K562 (cell line): ENCODE measurements at regions not wholly inside any gene's neighbourhood (a gene's known extent, or its start where the extent isn't known, plus 50 kb on each side); places are given as distances from the start of the nearest gene placed in this dataset.
A peak's percentile ranks its signal among the peaks of the same experiment; 100 is the strongest.

Experiments
- CSDE1 ChIP-seq, 2 experiments: fragments of 450-650 bp; IDR thresholded peaks; 2 replicates each; pipeline ENCODE4 v1.6.1; 2016; ENCODE audit warnings: mild to moderate bottlenecking in 1 of 2
- DPF2 ChIP-seq: fragments of 450-650 bp; IDR thresholded peaks from 2 replicates; pipeline ENCODE4 v1.6.1; 2016
- HNRNPUL1 ChIP-seq: fragments of 200-400 bp; formaldehyde crosslinking; IDR thresholded peaks from 2 replicates; pipeline ENCODE4 v1.6.1; 2017; ENCODE audit warnings: low read length
- JUN ChIP-seq, 2 experiments: sonication (generic) in 1 of 2; formaldehyde crosslinking in 1 of 2; IDR thresholded peaks; 2 replicates each; pipeline versions ENCODE4 v1.6.1 to v1.8.0; 2012 to 2022; ENCODE audit warnings: borderline replicate concordance in 2 of 2, mild to moderate bottlenecking in 2 of 2, improper control_type of control experiment in 1 of 2, low read depth in 1 of 2, low read length in 1 of 2, missing genetic modification reagents in 1 of 2
- MTA3 ChIP-seq: fragments of 450-650 bp; formaldehyde crosslinking; IDR thresholded peaks from 2 replicates; pipeline ENCODE4 v1.6.1; 2017; ENCODE audit warnings: mild to moderate bottlenecking, borderline replicate concordance
- RHOXF2B ChIP-seq: fragments of 250-450 bp; sonication (Bioruptor Pico); conservative IDR thresholded peaks from 2 replicates; pipeline ENCODE4 v1.5.1; 2021
- SMAD2 ChIP-seq: fragments of 150-350 bp; IDR thresholded peaks from 2 replicates; pipeline ENCODE4 v1.6.1; 2014; ENCODE audit warnings: low read depth, mild to moderate bottlenecking, low read length
- SP1 ChIP-seq: sonication (generic); formaldehyde crosslinking; IDR thresholded peaks from 2 replicates; pipeline ENCODE4 v1.8.1; 2022; ENCODE audit warnings: mild to moderate bottlenecking, missing genetic modification reagents
- SREBF2 ChIP-seq: sonication (generic); formaldehyde crosslinking; IDR thresholded peaks from 2 replicates; pipeline ENCODE4 v1.4.0; 2020; ENCODE audit warnings: mild to moderate bottlenecking, missing genetic modification reagents
- STAG1 ChIP-seq: sonication (generic); formaldehyde crosslinking; IDR thresholded peaks from 2 replicates; pipeline ENCODE4 v1.5.0; 2020; ENCODE audit warnings: missing genetic modification reagents, borderline replicate concordance
- STAT5A ChIP-seq: IDR thresholded peaks from 2 replicates; pipeline ENCODE4 v1.6.1; 2012; ENCODE audit warnings: low read length, inconsistent platforms, borderline replicate concordance
- TAF15 ChIP-seq: fragments of 200-400 bp; formaldehyde crosslinking; IDR thresholded peaks from 2 replicates; pipeline ENCODE4 v1.6.1; 2017; ENCODE audit warnings: mild to moderate bottlenecking, low read depth, low read length, moderate library complexity
- TF ChIP-seq, protein P1 (sequence below), 2 experiments: fragments of 450-650 bp; formaldehyde crosslinking in 1 of 2; IDR thresholded peaks; 2 replicates each; pipeline versions ENCODE4 v1.4.0 to v1.6.1; 2014 to 2020; ENCODE audit warnings: mild to moderate bottlenecking in 2 of 2, borderline replicate concordance in 1 of 2, low read depth in 1 of 2
- TF ChIP-seq, protein P2 (sequence below): fragments of 450-650 bp; IDR thresholded peaks from 2 replicates; pipeline ENCODE4 v1.6.1; 2014; ENCODE audit warnings: low read depth, mild to moderate bottlenecking, moderate library complexity, borderline replicate concordance
- TF ChIP-seq, protein P3 (sequence below): fragments of 450-650 bp; IDR thresholded peaks from 2 replicates; pipeline ENCODE4 v1.6.1; 2016

DNA sequence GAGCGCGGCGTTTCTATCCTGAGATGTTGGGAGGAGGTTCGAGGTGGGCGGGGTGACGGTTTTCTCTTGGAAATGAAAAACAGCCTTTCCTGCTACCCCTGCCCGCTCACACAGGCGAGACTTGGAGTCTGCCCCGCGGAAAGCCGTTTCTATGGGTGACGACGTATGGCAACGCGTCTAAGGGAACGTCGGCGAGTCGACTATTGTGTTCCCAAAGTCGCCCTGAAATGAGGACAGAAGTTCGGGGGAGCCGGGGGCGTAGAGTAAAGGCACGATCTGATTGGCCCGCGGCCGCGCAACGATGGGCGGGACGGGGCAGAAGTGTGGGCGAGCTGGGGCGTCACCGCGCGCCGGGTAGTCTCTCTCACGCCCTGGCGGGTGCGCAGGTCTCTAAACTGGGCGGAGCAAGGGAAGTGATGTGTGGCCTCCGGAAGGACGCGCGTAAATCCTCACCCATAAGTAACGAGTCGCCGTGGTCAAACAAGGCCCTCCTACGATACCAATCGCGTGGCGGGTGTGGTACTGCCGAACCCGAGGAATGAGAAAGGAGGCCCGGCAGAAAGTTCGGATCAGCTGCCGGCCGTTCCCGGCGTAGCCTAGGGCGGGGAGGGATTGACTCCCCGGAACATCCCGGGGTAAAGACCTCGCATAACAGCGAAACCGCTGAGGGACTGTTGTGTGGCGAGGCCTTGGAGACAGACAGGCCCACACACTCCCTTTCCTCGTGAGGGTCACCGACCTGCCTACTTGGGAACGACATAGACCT is 89.6 kb downstream of the FAM161A start (continued):
- TF ChIP-seq, protein P1, sequence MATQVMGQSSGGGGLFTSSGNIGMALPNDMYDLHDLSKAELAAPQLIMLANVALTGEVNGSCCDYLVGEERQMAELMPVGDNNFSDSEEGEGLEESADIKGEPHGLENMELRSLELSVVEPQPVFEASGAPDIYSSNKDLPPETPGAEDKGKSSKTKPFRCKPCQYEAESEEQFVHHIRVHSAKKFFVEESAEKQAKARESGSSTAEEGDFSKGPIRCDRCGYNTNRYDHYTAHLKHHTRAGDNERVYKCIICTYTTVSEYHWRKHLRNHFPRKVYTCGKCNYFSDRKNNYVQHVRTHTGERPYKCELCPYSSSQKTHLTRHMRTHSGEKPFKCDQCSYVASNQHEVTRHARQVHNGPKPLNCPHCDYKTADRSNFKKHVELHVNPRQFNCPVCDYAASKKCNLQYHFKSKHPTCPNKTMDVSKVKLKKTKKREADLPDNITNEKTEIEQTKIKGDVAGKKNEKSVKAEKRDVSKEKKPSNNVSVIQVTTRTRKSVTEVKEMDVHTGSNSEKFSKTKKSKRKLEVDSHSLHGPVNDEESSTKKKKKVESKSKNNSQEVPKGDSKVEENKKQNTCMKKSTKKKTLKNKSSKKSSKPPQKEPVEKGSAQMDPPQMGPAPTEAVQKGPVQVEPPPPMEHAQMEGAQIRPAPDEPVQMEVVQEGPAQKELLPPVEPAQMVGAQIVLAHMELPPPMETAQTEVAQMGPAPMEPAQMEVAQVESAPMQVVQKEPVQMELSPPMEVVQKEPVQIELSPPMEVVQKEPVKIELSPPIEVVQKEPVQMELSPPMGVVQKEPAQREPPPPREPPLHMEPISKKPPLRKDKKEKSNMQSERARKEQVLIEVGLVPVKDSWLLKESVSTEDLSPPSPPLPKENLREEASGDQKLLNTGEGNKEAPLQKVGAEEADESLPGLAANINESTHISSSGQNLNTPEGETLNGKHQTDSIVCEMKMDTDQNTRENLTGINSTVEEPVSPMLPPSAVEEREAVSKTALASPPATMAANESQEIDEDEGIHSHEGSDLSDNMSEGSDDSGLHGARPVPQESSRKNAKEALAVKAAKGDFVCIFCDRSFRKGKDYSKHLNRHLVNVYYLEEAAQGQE (IDR thresholded peaks at IDR 0.05; ENCODE audit: borderline replicate concordance) = no peak
- TF ChIP-seq, protein P1 (CRISPR knock-in tag; IDR thresholded peaks at IDR 0.05; ENCODE audit: low read depth) = peak; percentile 30; the same call in 1 of the 2 replicates
- TF ChIP-seq SMAD2 (no peak), TAF15 (no peak), RHOXF2B (CRISPR knock-in tag) (no peak), SP1 (CRISPR knock-in tag) (peak; percentile 92), SREBF2 (CRISPR knock-in tag) (no peak), MTA3 (peak; percentile 75; the same call in 1 of the 2 replicates), CSDE1 (IDR thresholded peaks at IDR 0.05) (peak in 1 of 2 experiments; percentile 82; a peak in 2 of 4 replicates), DPF2 (no peak; the same call in 1 of the 2 replicates), STAT5A (no peak), STAG1 (no peak), JUN (IDR thresholded peaks at IDR 0.05; ENCODE audit: borderline replicate concordance, low read depth, low read length) (no peak), JUN (CRISPR knock-in tag; IDR thresholded peaks at IDR 0.05; ENCODE audit: borderline replicate concordance) (no peak), HNRNPUL1 (no peak)
- TF ChIP-seq, protein P2, sequence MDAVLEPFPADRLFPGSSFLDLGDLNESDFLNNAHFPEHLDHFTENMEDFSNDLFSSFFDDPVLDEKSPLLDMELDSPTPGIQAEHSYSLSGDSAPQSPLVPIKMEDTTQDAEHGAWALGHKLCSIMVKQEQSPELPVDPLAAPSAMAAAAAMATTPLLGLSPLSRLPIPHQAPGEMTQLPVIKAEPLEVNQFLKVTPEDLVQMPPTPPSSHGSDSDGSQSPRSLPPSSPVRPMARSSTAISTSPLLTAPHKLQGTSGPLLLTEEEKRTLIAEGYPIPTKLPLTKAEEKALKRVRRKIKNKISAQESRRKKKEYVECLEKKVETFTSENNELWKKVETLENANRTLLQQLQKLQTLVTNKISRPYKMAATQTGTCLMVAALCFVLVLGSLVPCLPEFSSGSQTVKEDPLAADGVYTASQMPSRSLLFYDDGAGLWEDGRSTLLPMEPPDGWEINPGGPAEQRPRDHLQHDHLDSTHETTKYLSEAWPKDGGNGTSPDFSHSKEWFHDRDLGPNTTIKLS = peak; percentile 86
- TF ChIP-seq, protein P3, sequence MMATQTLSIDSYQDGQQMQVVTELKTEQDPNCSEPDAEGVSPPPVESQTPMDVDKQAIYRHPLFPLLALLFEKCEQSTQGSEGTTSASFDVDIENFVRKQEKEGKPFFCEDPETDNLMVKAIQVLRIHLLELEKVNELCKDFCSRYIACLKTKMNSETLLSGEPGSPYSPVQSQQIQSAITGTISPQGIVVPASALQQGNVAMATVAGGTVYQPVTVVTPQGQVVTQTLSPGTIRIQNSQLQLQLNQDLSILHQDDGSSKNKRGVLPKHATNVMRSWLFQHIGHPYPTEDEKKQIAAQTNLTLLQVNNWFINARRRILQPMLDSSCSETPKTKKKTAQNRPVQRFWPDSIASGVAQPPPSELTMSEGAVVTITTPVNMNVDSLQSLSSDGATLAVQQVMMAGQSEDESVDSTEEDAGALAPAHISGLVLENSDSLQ = peak; percentile 41
